DND-41 (cell line): ENCODE measurements at regions not wholly inside any gene's neighbourhood (a gene's known extent, or its start where the extent isn't known, plus 50 kb on each side); places are given as distances from the start of the nearest gene placed in this dataset.

Experiments used
- ATAC-seq: fragments of 200-7000 bp; cut with Tn5 transposase; 3 replicates; pipeline ENCODE4 v1.9.1; 2021; ENCODE audit warnings: low read depth; ENCODE audit not compliant: insufficient read depth
- DNase-seq: peaks from one replicate; pipeline ENCODE4 v3.0.0-alpha.2; 2020
- H2AFZ ChIP-seq: 2 replicates; pipeline ENCODE4 v1.6.0; 2012; ENCODE audit warnings: low read depth, low read length
- H3K27ac ChIP-seq: 2 replicates; pipeline ENCODE4 v1.5.1; 2012; ENCODE audit warnings: low read length, inconsistent platforms
- H3K27me3 ChIP-seq: fragments of 200-600 bp; sonication (generic); 2 replicates; pipeline ENCODE4 v1.6.0; 2012; ENCODE audit warnings: low read length, mild to moderate bottlenecking, inconsistent platforms; ENCODE audit not compliant: insufficient read depth, poor library complexity
- H3K36me3 ChIP-seq: 2 replicates; pipeline ENCODE4 v1.5.1; 2012; ENCODE audit warnings: low read length, inconsistent platforms; ENCODE audit not compliant: insufficient read depth
- H3K4me1 ChIP-seq: 2 replicates; pipeline ENCODE4 v1.5.1; 2012; ENCODE audit warnings: mild to moderate bottlenecking, low read length; ENCODE audit not compliant: insufficient read depth
- H3K4me2 ChIP-seq: 2 replicates; pipeline ENCODE4 v1.6.0; 2012; ENCODE audit warnings: mild to moderate bottlenecking, moderate library complexity, low read length, inconsistent platforms; ENCODE audit not compliant: insufficient read depth
- H3K4me3 ChIP-seq, 2 experiments: fragments of 200-600 bp in 1 of 2; shearing (Covaris generic) in 1 of 2; 2 replicates each; pipeline ENCODE4 v1.5.1; 2012 to 2016; ENCODE audit warnings: inconsistent platforms in 2 of 2, low read length in 2 of 2, mild to moderate bottlenecking in 2 of 2, low read depth in 1 of 2, moderate library complexity in 1 of 2
- H3K79me2 ChIP-seq: 2 replicates; pipeline ENCODE4 v1.6.0; 2012; ENCODE audit warnings: low read length, inconsistent platforms; ENCODE audit not compliant: insufficient read depth
- H3K9ac ChIP-seq: 2 replicates; pipeline ENCODE4 v1.6.0; 2012; ENCODE audit warnings: low read depth, mild to moderate bottlenecking, inconsistent platforms, low read length, moderate library complexity
- H3K9me3 ChIP-seq: 2 replicates; pipeline ENCODE4 v1.5.1; 2012; ENCODE audit warnings: low read length, moderate library complexity, mild to moderate bottlenecking, inconsistent platforms; ENCODE audit not compliant: insufficient read depth, severe bottlenecking
- H4K20me1 ChIP-seq: 2 replicates; pipeline ENCODE4 v1.6.0; 2012; ENCODE audit warnings: low read length; ENCODE audit not compliant: insufficient read depth
- EZH2 ChIP-seq: IDR thresholded peaks from 3 replicates; pipeline ENCODE4 v1.6.1; 2012; ENCODE audit warnings: borderline replicate concordance, low read depth, mild to moderate bottlenecking, moderate library complexity, low read length, inconsistent platforms; ENCODE audit not compliant: severe bottlenecking
- TF ChIP-seq, protein P1 (sequence below): IDR thresholded peaks from 2 replicates; pipeline ENCODE4 v1.5.1; 2012; ENCODE audit warnings: borderline replicate concordance, low read length, moderate library complexity, mild to moderate bottlenecking; ENCODE audit not compliant: poor library complexity, severe bottlenecking; ENCODE audit errors: extremely low read depth

DNA sequence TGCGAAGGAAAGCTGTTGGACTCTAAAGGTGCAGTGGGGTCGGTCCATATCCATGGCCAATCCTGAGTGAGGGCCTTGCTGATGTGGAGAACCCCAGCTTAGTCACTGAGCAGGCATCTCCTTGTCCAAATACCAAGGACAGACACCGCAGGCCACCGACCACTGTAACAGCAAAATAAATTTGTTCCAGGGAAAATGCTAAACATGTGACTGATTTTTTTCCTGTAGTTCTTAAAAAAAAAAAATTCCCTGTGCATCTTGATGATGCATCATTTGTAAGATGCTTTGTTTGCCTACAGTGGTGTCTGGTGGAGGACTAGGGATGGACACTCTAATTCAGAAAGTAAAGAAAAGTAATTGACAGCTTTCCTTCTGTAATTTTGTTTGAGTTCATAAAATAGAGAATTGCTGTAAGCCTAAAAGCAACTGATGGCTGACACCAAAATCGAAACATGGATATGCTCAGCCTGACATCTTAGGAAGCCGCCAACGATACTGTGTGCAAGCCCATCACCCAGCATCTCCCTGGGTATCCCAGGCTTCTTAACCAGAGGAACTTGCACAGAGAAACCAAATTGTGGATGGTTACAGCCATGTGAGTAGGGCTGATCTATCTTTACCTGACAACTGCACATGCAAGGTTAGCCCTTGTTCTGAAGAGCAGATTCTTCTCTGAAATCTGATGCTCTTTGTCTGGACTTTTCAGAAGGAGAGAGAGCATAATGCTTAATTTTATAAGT, 188.6 kb downstream of the ARL4C start:
- ATAC-seq: no peak

DNA sequence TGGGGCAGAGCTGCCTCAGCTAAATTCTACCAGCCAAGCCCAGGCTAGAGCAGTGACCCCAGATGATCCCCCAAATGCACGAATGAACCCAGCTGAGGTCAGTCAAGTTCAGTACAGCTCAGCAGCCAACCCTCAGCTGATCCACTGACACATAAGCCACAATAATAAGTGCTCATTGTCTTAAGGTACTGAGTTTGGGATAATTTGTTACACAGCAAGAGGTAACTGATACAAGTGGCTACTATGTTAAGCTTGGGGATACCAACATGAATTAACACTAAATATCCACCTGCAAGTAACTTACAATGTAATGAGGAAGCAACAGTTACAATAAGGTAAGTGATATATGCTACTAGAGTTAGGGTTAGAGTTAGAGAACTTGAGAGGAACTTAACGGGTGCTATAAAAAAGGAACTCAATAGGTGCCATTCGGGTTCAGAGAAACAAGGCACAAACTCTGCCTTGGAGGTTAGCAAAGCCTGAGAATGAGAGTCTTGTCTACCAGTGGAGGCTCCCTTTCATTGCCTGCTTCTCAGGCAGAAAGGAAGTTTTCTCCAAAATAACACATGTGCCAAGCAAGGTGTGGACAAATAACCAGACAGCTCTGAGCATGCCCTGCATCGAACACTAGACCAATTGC, 189.4 kb downstream of the ARL4C start:
- ATAC-seq (no peak), DNase-seq (no peak)
- Histone ChIP-seq H3K9ac (no peak overlapping the region), H4K20me1 (no peaks in the 10 kb centered on the region), H3K27ac (no peak overlapping the region), H3K4me2 (no peak overlapping the region), H3K79me2 (no peaks in the 10 kb centered on the region), H3K4me3 (no peak overlapping the region), H3K27me3 (no peaks in the 10 kb centered on the region), H2AFZ (no peak overlapping the region), H3K9me3 (no peaks in the 10 kb centered on the region), H3K4me1 (peaks cover 8% of the 10 kb centered on the region; the same call in 1 of the 2 replicates), H3K36me3 (no peaks in the 10 kb centered on the region)
- no peak for TF ChIP-seq EZH2
- TF ChIP-seq, protein P1, sequence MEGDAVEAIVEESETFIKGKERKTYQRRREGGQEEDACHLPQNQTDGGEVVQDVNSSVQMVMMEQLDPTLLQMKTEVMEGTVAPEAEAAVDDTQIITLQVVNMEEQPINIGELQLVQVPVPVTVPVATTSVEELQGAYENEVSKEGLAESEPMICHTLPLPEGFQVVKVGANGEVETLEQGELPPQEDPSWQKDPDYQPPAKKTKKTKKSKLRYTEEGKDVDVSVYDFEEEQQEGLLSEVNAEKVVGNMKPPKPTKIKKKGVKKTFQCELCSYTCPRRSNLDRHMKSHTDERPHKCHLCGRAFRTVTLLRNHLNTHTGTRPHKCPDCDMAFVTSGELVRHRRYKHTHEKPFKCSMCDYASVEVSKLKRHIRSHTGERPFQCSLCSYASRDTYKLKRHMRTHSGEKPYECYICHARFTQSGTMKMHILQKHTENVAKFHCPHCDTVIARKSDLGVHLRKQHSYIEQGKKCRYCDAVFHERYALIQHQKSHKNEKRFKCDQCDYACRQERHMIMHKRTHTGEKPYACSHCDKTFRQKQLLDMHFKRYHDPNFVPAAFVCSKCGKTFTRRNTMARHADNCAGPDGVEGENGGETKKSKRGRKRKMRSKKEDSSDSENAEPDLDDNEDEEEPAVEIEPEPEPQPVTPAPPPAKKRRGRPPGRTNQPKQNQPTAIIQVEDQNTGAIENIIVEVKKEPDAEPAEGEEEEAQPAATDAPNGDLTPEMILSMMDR: no peak

More for the DNA sequence above, 188.6 kb downstream of the ARL4C start:
- no peak for TF ChIP-seq EZH2
- TF ChIP-seq, protein P1: no peak
- H3K79me2 ChIP-seq: no peaks in the 10 kb centered on the region
- no peaks in the 10 kb centered on the region for H3K27me3 ChIP-seq
- H3K36me3 ChIP-seq: no peaks in the 10 kb centered on the region
- no peaks in the 10 kb centered on the region for H4K20me1 ChIP-seq
- H3K9me3 ChIP-seq: no peaks in the 10 kb centered on the region
- no peak overlapping the region for H3K4me3 ChIP-seq
- no peak overlapping the region for H3K9ac ChIP-seq
- H3K4me2 ChIP-seq: no peak overlapping the region
- peaks cover 8% of the 10 kb centered on the region; the same call in 1 of the 2 replicates for H3K4me1 ChIP-seq
- no peak overlapping the region for H3K27ac ChIP-seq
- no peak for DNase-seq
- H2AFZ ChIP-seq: no peak overlapping the region

DNA sequence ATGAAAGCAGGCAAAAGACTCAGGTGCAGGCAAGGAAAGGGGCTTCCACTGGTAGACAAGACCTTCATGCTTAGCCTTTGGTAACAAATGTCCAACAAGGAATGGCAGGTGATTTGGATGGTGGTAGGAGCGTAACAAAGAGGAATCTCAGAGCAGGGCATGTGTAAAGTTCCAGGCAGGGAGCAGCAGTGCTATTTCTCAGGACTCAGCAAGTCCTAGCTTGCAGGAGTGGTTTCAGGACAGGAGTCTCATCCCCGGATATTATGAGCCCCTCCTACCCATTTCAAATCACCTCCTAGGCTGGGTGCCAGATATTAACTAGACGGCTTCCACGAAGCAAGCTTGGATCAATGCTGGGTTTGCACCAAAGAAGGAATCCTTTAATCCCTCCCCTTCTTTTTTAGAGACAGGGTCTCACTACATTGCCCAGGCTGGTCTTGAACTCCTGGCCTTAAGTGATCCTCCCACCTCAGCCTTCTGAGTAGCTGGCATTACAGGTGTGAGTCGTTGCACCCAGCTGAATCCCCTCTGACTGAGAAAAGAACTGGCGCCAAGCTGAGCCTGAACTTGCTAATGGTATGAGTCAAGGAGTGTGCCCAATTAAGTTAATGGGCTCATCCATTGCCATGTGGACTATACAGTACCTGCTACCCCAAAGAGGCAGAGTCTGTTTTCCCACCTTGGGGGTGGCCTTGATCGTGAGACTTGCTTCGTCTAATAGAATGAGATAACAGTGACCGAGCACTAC, 190.3 kb downstream of the ARL4C start:
- H3K4me2 ChIP-seq: no peak overlapping the region
- H2AFZ ChIP-seq: no peak overlapping the region
- no peaks in the 10 kb centered on the region for H3K9me3 ChIP-seq
- no peaks in the 10 kb centered on the region for H3K27me3 ChIP-seq
- H3K4me3 ChIP-seq: no peak overlapping the region
- no peak for TF ChIP-seq EZH2
- TF ChIP-seq, protein P1: no peak
- no peak for DNase-seq
- H3K36me3 ChIP-seq: no peaks in the 10 kb centered on the region
- no peaks in the 10 kb centered on the region for H4K20me1 ChIP-seq
- H3K27ac ChIP-seq: no peak overlapping the region
- ATAC-seq: no peak
- H3K79me2 ChIP-seq: no peaks in the 10 kb centered on the region
- H3K4me1 ChIP-seq: peaks cover 8% of the 10 kb centered on the region; the same call in 1 of the 2 replicates
- H3K9ac ChIP-seq: no peak overlapping the region
